ENCODE measurements at regions not wholly inside any gene's neighbourhood (a gene's known extent, or its start where the extent isn't known, plus 50 kb on each side); places are given as distances from the start of the nearest gene placed in this dataset.

DNA sequence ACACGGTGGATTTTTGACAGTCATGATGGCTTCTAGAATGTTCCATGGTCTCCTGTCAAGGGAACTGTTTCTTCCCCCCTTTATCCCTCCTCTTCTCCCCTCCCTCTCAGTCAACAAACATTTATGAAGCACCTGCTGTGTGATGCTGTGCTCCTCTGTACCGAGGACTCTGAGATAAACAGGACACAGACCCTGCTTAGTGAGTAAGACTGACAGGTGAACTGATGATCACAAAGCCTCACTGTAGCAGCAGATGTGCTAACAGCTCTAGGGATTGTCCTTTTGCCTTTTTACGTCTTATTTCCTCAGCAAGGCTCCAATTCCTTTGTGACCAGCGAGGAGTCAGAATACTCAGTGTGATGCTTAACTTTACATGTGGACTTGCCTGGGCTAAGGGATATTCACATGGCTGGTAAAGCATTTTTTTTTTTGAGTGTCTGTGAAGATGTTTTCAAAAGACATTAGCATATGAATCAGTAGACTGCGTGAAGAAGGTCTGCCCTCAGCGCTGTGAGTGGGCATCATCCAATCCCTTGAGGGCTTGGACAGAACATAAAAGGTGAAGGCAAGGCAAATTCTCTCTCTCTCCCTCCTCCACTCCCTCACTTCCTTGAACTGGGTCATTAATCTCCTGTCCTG is 170.1 kb downstream of the ADRA2A start:
- TF ChIP-seq EZH2 (IDR thresholded peaks at IDR 0.05; ENCODE audit: low read depth), result no peak
- TF ChIP-seq, protein P1, sequence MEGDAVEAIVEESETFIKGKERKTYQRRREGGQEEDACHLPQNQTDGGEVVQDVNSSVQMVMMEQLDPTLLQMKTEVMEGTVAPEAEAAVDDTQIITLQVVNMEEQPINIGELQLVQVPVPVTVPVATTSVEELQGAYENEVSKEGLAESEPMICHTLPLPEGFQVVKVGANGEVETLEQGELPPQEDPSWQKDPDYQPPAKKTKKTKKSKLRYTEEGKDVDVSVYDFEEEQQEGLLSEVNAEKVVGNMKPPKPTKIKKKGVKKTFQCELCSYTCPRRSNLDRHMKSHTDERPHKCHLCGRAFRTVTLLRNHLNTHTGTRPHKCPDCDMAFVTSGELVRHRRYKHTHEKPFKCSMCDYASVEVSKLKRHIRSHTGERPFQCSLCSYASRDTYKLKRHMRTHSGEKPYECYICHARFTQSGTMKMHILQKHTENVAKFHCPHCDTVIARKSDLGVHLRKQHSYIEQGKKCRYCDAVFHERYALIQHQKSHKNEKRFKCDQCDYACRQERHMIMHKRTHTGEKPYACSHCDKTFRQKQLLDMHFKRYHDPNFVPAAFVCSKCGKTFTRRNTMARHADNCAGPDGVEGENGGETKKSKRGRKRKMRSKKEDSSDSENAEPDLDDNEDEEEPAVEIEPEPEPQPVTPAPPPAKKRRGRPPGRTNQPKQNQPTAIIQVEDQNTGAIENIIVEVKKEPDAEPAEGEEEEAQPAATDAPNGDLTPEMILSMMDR (conservative IDR thresholded peaks at IDR 0.05), result no peak
